ENCODE measurements at regions not wholly inside any gene's neighbourhood (a gene's known extent, or its start where the extent isn't known, plus 50 kb on each side); places are given as distances from the start of the nearest gene placed in this dataset.

- no peak for TF ChIP-seq CTCF (IDR thresholded peaks at IDR 0.05)
- no peak for TF ChIP-seq POLR2A (IDR thresholded peaks at IDR 0.05)
Measured at GRCh38 chr10:2918489-2918888, 148.9 kb upstream of the PFKP start.
